T-helper 2 cell (primary cell): ENCODE measurements at regions not wholly inside any gene's neighbourhood (a gene's known extent, or its start where the extent isn't known, plus 50 kb on each side); places are given as distances from the start of the nearest gene placed in this dataset.
"Not testable (repeated sequence)": the region's sequence is repeated elsewhere in the genome, so short reads cannot be mapped to it uniquely, and the experiment has no call there.

Experiments used
- DNase-seq, 5 experiments: peaks; one replicate each; pipeline versions ENCODE4 v3.0.0 to v3.0.0-alpha.2; 2012 to 2022

DNA sequence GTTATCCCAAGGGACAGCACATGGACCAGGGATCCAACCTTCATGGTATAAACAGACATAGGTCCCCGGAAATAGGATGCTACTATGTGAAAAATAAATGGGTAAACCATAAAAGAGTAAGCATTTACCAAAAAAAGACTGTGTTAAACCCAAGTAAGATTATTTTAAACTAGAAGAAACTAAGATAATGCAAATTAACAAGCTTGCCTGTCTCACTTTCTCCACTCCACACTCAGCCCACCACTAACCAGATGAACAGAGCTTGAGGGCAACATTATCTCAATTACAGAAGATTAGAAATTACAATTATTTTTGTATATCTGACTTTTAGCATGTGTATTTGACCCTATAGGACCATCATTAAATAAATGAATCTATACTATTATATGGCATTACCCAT, 117.2 kb upstream of the CAV2 start:
- no peak for DNase-seq

DNA sequence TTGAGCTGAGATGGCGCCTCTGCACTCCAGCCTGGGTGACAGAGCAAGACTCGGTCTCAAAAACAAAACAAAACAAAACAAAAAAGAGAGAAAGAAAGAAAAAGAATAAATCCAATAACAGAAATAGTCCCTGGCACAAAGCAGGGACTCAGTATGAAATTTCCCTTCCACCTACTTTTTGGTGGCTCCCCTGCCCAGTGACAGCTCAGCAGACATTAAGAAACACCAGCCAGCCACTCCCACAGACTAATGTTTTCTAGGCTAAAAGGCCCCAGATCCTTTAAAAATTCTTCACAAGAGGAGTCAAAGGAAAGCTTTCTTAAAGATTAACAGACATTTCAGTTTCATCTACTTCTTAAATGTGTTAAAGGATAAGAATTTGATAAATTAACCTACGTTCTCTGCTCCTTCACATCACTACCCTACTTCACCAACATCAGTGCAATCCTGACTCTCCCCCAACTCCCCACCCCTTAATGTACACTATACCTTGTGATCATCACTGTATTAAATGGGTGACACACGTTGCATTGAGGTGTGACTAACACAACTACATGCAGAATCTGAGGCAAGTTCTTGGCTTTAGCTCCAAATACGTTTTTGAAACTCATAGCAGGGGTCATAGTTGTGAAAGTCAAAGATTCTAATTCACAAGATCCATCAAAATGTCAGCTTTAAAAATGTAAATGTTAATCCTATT, 114.5 kb upstream of the CAV2 start:
- DNase-seq: no peak

DNA sequence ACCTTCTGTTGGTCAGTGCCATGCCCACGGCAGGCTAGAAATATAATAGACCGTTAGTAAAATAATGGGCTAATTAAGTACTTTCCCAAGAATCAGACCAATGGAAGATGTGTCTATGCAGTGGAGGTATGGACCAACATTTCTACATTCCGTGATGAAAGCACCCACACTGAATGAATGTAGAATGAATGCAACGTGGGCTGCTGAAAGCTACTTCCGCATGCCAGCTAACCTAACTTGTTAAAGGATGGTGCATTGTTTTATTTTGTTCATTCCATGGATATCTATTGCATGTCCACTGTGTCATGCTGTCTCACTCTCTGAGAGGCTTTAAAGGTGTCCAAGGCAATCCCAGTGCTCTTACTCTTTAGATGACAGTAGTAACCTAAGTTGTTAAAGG, 112.9 kb upstream of the CAV2 start:
- no peak for DNase-seq

DNA sequence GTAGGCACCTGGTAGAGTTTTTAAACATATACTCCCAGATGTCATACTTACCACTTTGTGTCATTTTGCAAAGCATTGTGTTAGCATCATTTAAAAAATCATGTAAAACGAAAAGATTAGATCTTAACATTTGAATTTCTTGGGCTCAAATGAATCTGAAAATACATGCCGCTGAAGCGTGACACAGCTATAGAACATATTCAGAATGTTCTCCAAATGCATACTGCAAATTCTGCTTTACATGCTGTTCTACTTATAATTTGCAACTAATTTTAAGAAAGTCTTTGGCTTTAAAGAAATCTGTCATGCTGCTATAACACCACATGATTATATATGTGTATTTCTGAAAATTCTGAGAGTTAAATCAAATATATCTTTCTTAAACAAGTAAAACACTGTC, 109.2 kb upstream of the CAV2 start:
- DNase-seq: no peak

DNA sequence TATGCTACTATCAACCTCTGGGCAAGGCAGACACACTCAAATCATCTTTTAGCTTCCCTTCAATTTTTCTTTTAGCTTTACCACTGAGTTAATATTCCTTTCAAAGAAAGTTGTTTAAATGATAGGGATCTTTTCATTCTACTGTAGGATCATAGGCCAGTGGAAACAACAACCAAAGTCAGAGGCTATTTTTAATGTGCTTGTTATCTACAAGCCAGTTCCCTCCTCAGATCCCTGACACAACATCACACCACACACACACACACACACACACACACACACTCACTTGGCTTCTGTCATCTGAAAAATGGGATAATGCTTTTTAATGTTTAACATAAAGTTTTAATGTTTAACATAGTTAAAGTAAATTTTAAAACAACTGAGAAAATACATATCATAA, 106.7 kb upstream of the CAV2 start:
- no peak for DNase-seq

DNA sequence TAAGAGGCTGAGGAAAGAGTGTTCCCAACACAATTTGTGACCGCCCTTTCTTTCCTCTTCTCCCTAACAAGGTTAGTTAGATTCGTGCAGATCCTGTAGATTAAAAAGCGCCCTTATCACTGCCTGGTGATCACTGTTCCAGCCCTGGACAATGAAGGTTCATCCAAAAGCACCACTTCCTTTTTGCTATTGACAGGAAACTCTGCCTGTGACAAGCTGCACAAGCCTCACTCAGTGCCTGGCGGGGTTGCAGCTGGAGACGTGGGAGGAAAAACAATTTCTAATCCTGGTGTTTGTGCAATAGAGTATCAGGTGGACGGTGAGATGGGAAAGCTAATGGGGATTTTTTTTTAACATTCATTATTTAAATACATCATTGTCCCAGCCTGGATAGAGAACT, 105.9 kb upstream of the CAV2 start:
- DNase-seq: no peak

DNA sequence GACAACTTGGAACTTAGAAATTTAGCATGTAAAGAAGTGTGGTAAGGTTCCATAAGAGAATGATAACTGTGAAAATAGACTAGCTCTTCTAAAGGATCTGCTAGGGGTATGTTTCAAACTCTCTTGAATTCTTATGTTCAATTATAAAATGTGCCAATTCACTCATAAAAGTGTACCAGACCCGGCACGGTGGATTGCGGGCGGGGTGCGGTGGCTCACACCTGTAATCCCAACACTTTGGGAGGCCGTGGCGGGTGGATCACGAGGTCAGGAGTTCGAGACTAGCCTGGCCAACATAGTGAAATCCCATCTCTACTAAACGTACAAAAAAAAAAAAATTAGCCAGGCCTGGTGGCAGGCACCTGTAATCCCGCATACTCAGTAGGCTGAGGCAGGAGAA, 105.4 kb upstream of the CAV2 start:
- no peak for DNase-seq

DNA sequence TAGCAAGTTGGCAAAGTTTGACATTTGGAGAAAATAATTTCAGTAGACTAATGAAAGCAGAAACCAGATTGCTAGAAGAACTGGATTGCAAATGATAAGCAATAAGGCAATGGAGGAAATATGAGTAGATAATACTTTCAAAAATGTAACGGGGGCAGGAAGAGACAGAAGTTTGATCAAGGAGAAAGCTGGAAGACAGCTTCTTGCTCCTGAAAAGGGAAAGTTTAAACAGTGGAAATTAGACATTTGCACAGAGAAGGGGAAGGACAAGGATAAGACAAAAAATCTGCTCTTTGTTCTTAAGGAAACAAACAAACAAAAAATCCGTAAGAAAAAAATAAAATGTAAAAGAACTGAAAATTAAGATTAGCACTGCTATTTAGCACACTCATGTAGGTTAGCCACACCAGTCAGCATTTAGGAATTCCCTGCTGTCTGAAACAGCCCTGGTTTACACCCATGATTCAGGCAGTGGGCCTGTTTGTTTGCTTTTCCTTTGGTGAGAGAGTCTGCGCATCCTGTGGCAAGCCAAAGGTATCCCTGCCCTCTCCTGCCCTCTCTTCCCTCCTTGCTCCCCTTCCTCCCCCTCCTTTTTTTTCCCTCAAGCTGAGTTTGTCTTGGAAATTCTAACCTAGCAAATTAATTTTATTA, 104.3 kb upstream of the CAV2 start:
- DNase-seq: no peak

DNA sequence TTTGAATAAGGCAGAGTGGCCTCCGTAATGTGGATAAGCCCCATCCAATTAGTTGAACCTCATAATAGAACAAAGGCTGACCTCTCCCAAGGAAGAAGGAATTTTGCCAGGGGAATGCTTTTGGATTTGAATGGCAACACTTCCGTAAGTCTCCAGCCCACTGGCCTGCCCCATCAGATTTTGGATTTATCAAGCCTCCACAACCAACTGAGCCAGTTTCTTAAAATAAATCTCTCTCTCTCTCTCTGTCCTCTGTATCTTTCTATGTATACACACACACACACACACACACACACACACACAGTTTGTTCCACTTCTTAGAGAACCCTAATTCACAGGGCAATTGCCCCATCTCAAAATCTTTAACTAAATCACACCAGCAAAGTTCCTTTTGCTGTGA, 100.9 kb upstream of the CAV2 start:
- no peak for DNase-seq

DNA sequence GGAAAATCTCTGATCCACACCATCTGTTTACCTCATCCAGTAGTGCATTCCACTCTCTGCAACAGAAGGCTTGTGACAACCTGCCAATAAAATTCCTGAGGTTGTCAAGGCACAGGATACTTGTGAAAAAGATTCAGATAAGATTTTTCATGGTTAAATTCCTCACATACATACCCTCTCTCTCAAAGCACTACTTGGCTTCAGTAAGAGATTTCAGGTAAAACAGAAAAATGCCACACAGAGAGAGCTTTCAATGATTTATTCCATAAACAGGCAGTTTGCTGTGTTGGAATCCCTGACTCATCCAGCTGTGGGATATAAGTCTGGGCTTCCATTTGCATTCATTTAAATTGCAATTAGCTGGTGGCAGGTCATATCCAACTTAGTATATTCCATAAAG, 99.7 kb upstream of the CAV2 start:
- DNase-seq: no peak

DNA sequence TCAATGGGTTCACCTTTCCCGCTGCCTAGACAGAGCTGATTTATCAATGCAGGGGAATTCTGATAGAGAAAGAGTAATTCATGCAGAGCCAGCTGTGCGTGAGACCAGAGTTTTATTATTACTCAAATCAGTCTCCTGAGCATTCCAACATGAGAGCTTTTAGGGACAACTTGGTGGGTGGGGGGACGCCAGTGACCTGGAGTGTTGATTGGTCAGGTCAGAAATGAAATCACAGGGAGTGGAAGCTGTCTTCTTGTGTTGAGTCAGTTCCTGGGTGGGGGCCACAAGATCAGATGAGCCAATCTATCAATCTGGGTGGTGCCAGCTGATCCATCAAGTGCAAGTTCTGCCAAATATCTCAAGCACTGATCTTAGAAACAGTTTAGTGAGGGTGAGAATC, 99.0 kb upstream of the CAV2 start:
- DNase-seq: no peak

DNA sequence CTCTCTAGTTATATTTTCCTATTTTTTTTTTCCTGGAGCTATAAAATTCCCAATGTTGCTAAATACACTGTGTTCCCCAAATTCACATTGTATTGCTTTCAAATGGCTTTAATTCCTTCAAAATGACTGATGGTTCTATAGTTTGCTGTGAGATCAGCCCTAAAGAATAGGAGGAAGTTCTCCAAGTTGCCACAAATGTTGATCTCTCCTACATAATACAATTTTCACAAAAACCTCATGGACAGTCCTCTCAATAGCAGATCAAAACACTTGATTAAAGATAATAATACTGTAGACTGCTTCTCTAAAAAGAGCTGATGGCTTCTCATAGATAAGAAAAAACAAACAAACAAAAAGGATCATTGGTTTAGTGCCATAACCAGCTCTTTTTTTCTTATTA, 97.8 kb upstream of the CAV2 start:
- no peak for DNase-seq

DNA sequence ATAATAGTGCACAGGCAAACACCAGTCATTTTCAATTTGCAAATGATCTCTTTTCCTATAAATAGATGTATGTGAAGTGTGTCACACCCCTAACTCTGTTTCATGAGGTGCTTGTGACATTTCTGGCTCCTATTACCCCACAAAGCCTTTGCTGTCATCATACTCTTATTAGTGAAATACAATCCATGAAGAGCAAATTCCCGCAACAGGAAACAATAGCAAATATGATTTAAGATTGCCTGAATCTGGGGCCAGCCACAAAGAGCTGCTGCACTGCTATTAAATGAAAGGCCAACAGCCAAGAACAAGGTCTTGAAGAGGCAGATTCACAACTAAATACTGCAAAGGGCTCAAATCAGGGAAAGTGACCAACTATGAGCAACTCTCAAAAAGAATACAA, 96.3 kb upstream of the CAV2 start:
- DNase-seq: no peak

DNA sequence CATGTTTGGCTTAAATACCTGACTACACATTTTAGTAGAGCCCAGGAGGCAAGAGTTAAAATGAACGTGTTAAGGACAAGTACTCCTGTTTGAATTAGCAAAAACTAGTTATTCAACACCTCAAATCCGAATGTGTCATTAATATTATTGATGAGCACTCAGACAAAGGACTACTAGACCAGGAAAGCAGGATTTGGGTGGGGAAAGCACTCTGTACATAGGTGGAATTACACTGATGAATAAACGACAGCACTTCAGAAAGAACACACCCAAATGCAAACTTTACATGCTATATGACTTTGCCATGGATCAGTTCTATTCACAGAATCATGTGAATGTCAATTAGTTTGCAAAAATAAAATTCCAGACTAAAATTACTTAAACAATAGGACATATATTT, 95.1 kb upstream of the CAV2 start:
- no peak for DNase-seq

DNA sequence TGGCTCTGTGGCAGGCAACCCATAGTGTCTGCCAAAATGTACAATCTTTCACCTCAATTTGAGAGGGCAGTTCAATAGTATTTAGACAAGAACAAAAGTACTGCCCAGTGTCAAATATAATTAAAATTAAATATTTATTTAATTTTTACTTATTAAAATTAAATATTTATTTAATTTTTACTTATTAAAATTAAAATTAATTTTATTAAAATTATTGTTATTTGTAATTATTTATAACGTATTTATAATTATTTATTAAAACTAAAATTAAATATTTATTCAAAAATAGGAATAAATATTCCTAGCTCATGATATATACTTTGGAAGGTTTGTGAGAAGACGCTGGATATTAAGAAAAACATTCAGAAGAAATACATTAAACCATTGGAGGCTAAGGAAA, 93.7 kb upstream of the CAV2 start:
- DNase-seq: no peak

DNA sequence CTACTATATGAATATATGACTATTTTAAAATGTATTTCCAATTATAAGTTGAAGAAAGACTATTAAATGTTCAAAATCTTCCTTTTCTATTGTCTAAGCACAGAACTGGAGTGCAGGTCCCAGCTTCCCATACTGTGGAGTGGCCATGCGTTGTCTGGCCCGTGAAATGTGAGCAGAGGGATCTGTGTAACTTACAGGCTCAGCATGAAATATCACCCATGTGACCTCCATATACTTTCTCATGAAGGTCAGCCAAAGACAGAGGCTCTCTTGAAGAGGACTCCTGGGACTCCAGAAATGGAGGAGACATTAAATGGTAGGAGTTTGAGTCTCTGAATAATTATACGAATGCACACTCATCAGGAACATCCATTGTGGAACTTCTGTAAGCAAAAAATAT, 92.4 kb upstream of the CAV2 start:
- DNase-seq: no peak

DNA sequence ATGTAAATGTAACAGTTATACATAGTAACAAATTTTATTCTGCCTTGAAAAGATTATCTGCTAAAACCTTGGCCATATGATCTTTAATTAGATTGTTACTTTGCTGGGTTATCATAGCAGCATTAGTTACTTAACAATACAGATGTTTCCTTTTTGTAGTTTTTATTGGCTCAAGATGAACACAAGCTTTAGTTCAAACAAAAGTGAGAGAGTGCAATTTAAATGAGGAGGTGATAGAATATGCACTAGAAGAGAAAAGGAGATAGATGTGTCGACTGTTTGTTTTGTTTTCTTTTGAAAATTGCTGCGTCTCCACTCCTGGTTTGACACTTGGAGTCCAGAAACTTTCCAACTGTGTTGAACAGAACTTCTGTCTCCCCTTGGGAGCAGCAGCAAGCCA, 91.4 kb upstream of the CAV2 start:
- no peak for DNase-seq

DNA sequence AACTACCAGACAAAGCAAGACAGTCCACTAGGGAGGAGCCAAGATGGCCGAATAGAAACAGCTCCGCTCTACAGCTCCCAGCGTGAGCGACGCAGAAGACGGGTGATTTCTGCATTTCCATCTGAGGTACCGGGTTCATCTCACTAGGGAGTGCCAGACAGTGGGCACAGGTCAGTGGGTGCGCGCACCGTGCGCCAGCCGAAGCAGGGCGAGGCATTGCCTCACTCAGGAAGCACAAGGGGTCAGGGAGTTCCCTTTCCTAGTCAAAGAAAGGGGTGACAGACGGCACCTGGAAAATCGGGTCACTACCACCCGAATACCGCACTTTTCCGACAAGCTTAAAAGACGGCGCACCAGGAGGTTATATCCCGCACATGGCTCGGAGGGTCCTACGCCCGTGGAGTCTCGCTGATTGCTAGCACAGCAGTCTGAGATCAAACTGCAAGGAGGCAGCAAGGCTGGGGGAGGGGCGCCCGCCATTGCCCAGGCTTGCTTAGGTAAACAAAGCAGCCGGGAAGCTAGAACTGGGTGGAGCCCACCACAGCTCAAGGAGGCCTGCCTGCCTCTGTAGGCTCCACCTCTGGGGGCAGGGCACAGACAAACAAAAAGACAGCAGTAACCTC, 90.6 kb upstream of the CAV2 start:
- not testable (repeated sequence) for DNase-seq

DNA sequence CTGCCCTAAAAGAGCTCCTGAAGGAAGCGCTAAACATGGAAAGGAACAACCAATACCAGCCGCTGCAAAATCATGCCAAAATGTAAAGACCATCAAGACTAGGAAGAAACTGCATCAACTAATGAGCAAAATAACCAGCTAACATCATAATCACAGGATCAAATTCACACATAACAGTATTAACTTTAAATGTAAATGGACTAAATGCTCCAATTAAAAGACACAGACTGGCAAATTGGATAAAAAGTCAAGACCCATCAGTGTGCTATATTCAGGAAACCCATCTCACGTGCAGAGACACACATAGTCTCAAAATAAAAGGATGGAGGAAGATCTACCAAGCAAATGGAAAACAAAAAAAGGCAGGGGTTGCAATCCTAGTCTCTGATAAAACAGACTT, 88.8 kb upstream of the CAV2 start:
- DNase-seq: not testable (repeated sequence)

DNA sequence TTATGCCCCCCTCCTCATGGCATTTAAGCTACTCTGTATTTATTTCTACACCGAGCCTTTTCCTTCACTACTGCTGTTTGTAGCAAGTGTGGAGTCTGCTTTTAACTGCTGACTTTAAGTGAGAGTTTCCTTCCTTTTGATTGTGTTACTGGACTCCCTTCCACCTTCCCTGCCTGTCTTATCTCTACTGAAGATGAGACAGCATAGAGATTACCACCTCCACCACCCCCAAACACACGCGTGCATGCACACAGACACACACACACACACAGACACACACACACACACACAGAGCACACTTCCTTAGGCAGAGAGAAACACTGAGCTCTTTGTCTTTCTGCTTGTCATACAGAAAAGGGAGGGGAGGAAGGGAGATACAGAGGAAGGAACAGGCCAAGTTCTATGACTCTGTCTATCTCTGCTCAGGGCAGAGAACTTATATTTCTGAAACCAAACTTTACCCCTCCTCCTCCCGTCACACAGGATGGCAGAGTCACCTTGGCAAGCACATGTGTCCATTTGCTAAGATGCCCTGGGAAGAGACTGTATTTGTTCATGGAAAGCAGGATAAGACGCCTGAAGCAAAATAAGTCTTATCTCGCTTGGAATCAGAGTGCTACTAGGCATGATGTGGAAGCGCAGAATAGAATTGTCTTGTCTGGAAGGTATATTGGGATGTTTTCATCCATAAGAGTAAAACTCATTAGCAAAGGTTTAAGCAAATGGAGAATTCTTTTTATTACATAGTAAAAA, 81.8 kb upstream of the CAV2 start:
- DNase-seq: no peak

DNA sequence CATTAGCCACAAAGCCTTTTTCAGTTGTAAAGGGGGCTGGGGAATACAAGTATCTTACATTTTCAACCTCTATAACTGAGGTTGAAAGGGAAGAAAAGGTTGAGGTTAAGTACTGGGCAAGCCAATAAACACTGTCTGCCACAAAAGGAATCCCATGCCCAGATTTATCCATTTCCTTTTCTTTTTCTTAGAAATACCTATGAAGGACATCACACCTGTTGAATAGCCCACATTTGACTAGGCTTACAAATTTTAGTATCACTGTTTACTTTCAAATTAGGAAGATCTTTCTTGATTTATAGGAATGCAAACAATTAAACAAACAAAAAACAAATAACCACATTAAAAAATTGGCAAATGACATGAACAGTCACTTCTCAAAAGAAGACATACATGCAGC, 81.0 kb upstream of the CAV2 start:
- DNase-seq: no peak

DNA sequence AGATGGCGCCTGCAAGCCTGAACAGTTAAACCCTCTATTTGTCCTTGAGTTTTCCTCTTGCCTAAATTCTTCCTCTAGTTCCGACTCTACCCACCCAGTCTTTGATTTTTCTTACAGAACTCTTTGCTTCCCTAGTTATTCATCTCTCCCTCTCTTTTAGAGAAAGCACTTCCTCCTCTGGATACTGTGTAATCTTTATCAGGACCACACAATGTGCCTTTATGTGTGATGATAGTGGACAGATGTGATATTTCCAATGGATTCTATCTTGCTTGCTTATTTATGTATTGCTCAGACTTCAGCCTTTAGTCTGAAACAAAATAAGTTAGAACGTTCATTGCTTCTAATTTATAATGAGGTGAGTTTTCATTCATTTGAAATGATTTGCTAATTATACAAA, 79.5 kb upstream of the CAV2 start:
- DNase-seq: no peak

DNA sequence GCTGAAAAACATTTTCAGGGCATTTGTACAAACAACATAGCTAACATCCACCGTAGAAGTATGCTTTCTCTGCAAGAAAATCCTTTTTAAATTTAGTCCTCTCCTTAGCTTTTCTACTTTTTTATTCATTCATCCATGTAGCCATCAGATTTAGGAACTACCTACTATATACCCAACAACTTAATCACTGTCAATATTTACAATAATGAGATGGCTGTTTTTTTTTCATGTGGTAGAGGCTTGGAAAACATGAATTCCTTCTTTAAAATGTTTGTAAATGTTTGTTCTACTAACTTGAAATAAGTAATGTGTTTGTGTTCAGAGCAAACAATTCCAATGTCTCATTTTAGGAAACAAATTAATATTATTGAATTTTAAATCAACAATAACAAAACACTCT, 78.2 kb upstream of the CAV2 start:
- DNase-seq: no peak

DNA sequence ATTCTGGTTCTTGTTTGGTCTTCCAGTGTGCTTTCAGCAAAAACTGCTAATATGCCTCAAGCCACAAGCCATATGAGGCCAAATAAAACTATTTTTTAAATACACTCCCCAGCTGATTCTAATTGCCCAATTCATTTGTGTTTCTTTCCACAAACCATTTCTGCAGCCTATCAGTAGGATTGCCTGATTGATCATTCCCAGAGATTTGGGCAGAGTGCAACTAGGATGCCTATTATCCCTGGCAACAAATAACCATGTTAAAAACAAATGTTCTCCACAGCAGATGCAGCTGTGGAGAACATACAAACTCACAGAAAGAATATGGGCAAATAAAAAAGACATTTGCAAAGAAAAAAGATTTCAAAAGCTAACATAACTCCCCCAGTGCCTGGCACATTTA, 76.9 kb upstream of the CAV2 start:
- no peak for DNase-seq
